Smooth muscle cell (in vitro differentiated cells): ENCODE measurements at regions not wholly inside any gene's neighbourhood (a gene's known extent, or its start where the extent isn't known, plus 50 kb on each side); places are given as distances from the start of the nearest gene placed in this dataset.

Source experiments
- DNase-seq: peaks from one replicate; lab custom pipeline; 2025; ENCODE audit not compliant: unreplicated experiment; lab: John Stamatoyannopoulos, UW
- H2AFZ ChIP-seq: fragments of 200-600 bp; sonication (generic); 2 replicates; pipeline ENCODE4 v1.6.0; 2016; ENCODE audit warnings: antibody characterized with exemption, low read depth, mild to moderate bottlenecking
- H3F3A ChIP-seq: fragments of 200-600 bp; sonication (generic); 2 replicates; pipeline ENCODE4 v1.6.0; 2017; ENCODE audit warnings: antibody characterized with exemption, low read depth
- H3K27ac ChIP-seq: fragments of 200-600 bp; sonication (generic); 2 replicates; pipeline ENCODE4 v1.5.1; 2016; ENCODE audit warnings: low read depth, mild to moderate bottlenecking
- H3K27me3 ChIP-seq: fragments of 200-600 bp; sonication (generic); 2 replicates; pipeline ENCODE4 v1.6.1; 2016; ENCODE audit warnings: low read depth, mild to moderate bottlenecking
- H3K36me3 ChIP-seq: fragments of 200-600 bp; sonication (generic); 2 replicates; pipeline ENCODE4 v1.5.1; 2016; ENCODE audit warnings: low read depth
- H3K4me1 ChIP-seq: fragments of 200-600 bp; sonication (generic); 2 replicates; pipeline ENCODE4 v1.5.1; 2016; ENCODE audit warnings: low read depth
- H3K4me2 ChIP-seq: fragments of 200-600 bp; sonication (generic); 2 replicates; pipeline ENCODE4 v1.6.0; 2016; ENCODE audit warnings: mild to moderate bottlenecking
- H3K4me3 ChIP-seq: fragments of 200-600 bp; sonication (generic); 2 replicates; pipeline ENCODE4 v1.5.1; 2016; ENCODE audit warnings: mild to moderate bottlenecking
- H3K79me2 ChIP-seq: fragments of 200-600 bp; sonication (generic); 2 replicates; pipeline ENCODE4 v1.6.0; 2016; ENCODE audit warnings: low read depth, mild to moderate bottlenecking
- H3K9ac ChIP-seq: fragments of 200-600 bp; sonication (generic); 2 replicates; pipeline ENCODE4 v1.6.0; 2016; ENCODE audit warnings: low read depth
- H3K9me3 ChIP-seq: fragments of 200-600 bp; sonication (generic); replicated peaks from 2 replicates; pipeline ENCODE4 v1.5.1; 2016; ENCODE audit warnings: low read depth
- H4K20me1 ChIP-seq: fragments of 200-600 bp; sonication (generic); 2 replicates; pipeline ENCODE4 v1.6.0; 2016; ENCODE audit warnings: low read depth
- CTCF ChIP-seq: fragments of 200-600 bp; sonication (generic); IDR thresholded peaks from 2 replicates; pipeline ENCODE4 v1.5.1; 2017; ENCODE audit warnings: borderline replicate concordance, mild to moderate bottlenecking, antibody characterized with exemption; ENCODE audit not compliant: insufficient read depth, poor library complexity, severe bottlenecking
- WGBS: methylation state at CpG from one replicate; pipeline ENCODE4 v1.1.7; 2016; ENCODE audit warnings: low lambda C conversion rate; 5-methylcytosine and 5-hydroxymethylcytosine counted together

DNA sequence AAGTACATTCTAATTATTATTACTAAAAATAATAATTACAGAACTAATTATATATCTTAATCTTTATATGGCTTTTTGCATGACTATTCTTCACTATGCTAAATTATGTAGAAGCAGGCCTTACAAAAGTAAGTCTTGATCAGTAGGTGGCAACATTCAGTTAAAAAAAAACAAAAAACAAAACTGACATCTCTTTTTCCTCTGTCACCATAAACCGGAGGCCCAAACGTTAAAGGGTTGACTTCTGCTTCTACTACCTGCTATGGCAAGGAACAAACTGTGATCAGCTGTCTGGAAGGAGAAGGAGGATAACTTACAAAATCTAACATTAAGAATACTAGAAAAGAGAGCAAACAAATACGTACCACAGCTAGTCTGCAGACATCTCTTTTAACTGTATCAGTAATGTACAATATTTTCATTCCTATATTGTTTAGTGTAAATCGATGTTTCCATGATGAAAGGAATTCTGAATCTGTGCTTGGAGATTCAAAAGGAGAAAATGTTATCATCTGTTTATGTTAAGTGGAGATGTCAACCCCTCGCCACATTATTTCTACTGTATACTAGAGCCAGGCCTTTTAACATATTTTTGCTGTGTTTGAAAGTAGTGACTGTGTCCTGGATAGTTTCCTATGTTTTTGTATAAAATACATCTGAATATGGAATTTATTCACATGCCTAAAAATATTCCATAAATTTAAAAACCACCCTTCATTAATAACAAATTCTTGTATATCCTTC is 1525.4 kb downstream of the SLITRK1 start:
- no peaks in the 10 kb centered on the region for H3F3A ChIP-seq
- DNase-seq, result no peak
- WGBS, result 69% methylated on average over 5 of the region's 5 CpGs
- no peak overlapping the region for H3K4me2 ChIP-seq
- no peaks in the 10 kb centered on the region for H3K9me3 ChIP-seq
- no peaks in the 10 kb centered on the region for H3K79me2 ChIP-seq
- no peaks in the 10 kb centered on the region for H3K4me1 ChIP-seq
- no peaks in the 10 kb centered on the region for H3K36me3 ChIP-seq
- no peak overlapping the region for H3K27ac ChIP-seq
- no peak overlapping the region for H3K9ac ChIP-seq
- no peak for TF ChIP-seq CTCF
- no peaks in the 10 kb centered on the region for H4K20me1 ChIP-seq
- H2AFZ ChIP-seq, result peak overlapping the region; percentile 83
- no peak overlapping the region for H3K4me3 ChIP-seq
- H3K27me3 ChIP-seq, result no peaks in the 10 kb centered on the region

DNA sequence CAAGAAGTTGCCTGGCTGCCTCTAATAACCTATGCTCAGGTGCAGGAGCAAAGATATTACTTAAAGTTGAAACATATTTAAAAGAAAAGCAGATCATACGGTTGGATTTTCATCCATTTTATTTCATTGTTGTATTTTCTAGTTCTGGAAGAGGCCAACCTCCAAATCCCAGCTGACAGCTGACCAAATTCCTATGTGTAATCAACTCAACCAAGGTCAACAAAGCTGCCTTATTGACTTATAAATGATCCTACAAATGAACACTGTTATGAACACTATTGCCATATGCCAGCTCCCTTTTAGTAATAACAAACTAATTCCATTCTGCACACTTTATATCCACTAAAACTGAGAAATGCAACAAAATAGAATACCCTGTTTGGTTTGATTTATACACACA is 1537.4 kb downstream of the SLITRK1 start:
- H3K4me2 ChIP-seq, result no peak overlapping the region
- DNase-seq, result no peak
- H3K27ac ChIP-seq, result no peak overlapping the region
- no peaks in the 10 kb centered on the region for H3K36me3 ChIP-seq
- H3K9ac ChIP-seq, result no peak overlapping the region
- no peak overlapping the region for H2AFZ ChIP-seq
- no peaks in the 10 kb centered on the region for H3K9me3 ChIP-seq
- H3K4me3 ChIP-seq, result no peak overlapping the region
- WGBS, result 88% methylated on average over 1 of the region's 1 CpG
- no peaks in the 10 kb centered on the region for H3K27me3 ChIP-seq
- H3F3A ChIP-seq, result no peaks in the 10 kb centered on the region
- TF ChIP-seq CTCF, result no peak
- H3K79me2 ChIP-seq, result no peaks in the 10 kb centered on the region
- H4K20me1 ChIP-seq, result no peaks in the 10 kb centered on the region
- no peaks in the 10 kb centered on the region for H3K4me1 ChIP-seq

- H3K9me3 ChIP-seq, result no peaks in the 10 kb centered on the region
- H3K4me2 ChIP-seq, result no peak overlapping the region
- no peak for TF ChIP-seq CTCF
- 91% methylated on average over 1 of the region's 1 CpG for WGBS
- H3K36me3 ChIP-seq, result no peaks in the 10 kb centered on the region
- no peaks in the 10 kb centered on the region for H4K20me1 ChIP-seq
- H3K4me1 ChIP-seq, result no peaks in the 10 kb centered on the region
- H2AFZ ChIP-seq, result no peak overlapping the region
- DNase-seq, result no peak
- H3K27me3 ChIP-seq, result no peaks in the 10 kb centered on the region
- no peak overlapping the region for H3K4me3 ChIP-seq
- no peak overlapping the region for H3K9ac ChIP-seq
- H3K79me2 ChIP-seq, result no peaks in the 10 kb centered on the region
- H3K27ac ChIP-seq, result no peak overlapping the region
- no peaks in the 10 kb centered on the region for H3F3A ChIP-seq
Observed at GRCh38 chr13:82341116-82341515, 1541.2 kb downstream of the SLITRK1 start.

GRCh38 chr13:82330499-82330898 is 1551.8 kb downstream of the SLITRK1 start:
- H3K36me3 ChIP-seq, result no peaks in the 10 kb centered on the region
- H3K79me2 ChIP-seq, result no peaks in the 10 kb centered on the region
- H3F3A ChIP-seq, result no peaks in the 10 kb centered on the region
- H3K9ac ChIP-seq, result no peak overlapping the region
- H2AFZ ChIP-seq, result no peak overlapping the region
- H3K27me3 ChIP-seq, result no peaks in the 10 kb centered on the region
- no peak overlapping the region for H3K4me2 ChIP-seq
- no peaks in the 10 kb centered on the region for H4K20me1 ChIP-seq
- H3K9me3 ChIP-seq, result no peaks in the 10 kb centered on the region
- WGBS, result 41% methylated on average over 5 of the region's 5 CpGs
- peak; percentile 58 for TF ChIP-seq CTCF
- no peaks in the 10 kb centered on the region for H3K4me1 ChIP-seq
- H3K4me3 ChIP-seq, result no peak overlapping the region
- H3K27ac ChIP-seq, result no peak overlapping the region
- DNase-seq, result no peak
